GM18499 (cell line): ENCODE measurements at regions not wholly inside any gene's neighbourhood (a gene's known extent, or its start where the extent isn't known, plus 50 kb on each side); places are given as distances from the start of the nearest gene placed in this dataset.
A peak's percentile ranks its signal among the peaks of the same experiment; 100 is the strongest.

ENCODE experiments used
- ATAC-seq: cut with Tn5 transposase; IDR thresholded peaks from one replicate; pipeline ENCODE4 v1.9.1; 2021; ENCODE audit warnings: moderate number of reproducible peaks; ENCODE audit not compliant: insufficient read depth, unreplicated experiment

DNA sequence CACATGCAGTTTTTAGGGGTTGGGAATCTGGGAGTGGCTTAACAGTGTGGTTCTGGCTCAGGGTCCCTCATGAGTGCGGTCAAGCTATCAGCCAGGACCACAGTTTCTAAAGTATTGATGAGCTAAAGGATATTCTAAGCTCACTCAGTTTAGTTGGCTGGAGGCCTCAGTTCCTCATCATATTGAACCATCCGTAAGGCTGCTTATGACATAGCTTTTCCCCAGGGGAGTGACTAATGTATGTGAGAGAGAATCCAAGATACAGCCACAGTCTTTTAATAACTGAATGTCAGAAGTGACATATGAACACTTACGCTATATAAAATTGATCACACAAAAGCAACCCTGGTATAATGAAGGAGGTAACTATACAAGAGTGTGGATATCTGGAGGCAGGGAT lies 245.3 kb downstream of the POLR1F start:
- no peak for ATAC-seq

DNA sequence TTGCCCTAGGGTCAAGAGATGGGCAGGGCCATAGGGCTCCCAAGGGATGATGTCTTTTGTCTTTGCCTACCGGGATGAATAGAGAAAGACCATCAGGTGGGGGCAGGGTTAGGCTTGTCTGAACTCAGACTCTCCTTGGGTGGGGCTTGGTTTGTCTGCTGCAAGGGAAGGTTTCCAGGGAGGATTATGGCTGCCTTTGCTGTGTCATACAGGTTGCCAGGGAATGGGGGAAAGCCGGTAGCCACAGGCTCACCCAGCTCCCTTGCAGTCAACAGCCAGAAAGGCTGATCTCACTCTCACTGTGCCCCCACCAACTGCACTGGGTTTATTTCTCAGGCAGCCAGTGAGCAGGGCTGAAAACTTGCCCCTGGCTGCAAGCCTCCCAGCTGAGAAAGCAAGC lies 253.2 kb downstream of the POLR1F start:
- ATAC-seq, result no peak

DNA sequence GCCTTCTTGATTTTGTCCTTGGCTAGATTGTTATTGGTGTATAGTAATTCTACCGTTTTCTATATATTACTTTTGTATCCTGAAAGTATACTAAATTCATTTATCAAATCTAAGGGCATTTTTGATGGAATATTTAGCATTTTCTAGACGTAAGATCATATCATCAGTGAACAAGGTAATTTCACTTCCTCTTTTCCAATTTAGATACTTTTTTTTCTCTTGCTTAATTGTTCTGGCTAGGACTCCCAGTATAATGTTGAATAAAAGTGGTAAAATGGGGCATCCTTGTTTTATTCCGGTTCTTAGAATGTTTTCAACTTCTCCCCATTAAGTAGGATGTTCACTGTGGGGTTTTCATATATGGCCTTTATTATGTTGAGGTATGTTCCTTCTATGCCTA lies 260.7 kb downstream of the POLR1F start:
- no peak for ATAC-seq

DNA sequence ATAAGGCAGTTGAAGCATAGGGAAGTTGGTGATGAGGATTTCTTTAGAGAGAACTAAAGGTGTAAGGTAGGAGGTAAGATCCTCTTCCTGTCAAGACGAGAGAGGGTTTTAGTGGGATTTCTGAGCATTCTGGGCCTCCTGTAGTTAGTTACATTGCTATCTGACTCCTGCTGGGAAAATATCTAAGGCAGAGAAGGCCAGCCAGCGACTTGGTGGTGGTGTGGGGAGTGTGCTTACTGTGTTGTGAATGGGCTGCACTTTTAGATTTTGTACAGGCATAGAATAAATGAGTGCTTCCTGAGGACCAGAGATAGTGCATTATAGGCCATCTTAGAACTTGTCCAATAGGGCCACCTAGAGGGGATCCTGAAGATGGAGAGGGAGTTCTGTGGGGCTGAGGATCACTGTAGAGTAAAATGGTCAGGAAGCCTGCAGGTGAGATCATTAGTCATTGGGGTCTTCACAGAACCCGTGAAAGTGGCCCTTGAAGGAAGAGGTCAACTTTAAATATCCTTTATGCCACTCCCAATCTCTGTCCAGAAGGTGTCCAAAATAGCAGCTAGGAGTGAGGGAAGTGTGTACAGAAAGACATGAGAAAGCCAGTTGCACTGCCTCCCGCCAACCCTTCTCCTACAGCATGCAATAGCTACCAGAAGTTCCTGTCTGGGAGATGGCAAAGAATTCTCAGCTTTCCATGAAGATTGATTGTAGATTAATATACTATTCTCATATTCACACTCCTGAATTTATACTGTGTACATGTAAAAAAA lies 266.6 kb downstream of the POLR1F start:
- no peak for ATAC-seq

DNA sequence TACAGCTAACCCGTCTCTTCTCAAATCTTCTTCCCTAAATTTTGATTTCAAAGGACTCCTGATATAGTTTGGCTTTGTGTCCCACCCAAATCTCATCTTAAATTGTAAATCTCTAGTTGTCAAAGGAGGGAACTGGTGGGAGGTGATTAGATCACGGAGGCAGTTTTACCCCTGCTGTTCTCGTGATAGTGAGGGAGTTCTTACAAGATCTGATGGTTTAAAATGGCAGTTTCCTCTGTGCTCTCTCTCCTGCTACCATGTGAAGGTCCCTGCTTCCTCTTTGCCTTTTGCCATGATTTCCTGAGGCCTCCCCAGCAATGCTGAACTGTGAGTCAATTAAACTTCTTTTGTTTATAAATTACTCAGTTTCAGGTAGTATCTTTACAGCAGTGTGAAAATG lies 269.3 kb downstream of the POLR1F start:
- no peak for ATAC-seq

DNA sequence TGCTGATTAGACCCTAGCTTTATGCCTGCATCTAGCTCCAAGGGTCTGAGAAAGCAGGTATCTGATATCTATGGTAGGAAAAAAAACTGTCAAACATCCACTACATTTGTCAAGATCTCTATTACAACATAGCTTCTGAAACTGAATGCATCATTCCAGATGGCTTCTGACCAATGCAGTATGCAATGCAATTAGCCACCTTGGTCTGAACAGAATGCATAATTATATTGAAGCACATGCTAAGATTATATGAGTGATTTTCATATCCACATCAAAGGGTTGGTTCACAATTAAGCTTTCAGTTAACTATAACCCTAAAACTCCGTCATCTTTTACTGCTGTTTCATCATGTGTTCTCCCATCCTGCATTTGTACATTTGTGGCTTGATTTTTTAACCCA lies 271.4 kb downstream of the POLR1F start:
- no peak for ATAC-seq

DNA sequence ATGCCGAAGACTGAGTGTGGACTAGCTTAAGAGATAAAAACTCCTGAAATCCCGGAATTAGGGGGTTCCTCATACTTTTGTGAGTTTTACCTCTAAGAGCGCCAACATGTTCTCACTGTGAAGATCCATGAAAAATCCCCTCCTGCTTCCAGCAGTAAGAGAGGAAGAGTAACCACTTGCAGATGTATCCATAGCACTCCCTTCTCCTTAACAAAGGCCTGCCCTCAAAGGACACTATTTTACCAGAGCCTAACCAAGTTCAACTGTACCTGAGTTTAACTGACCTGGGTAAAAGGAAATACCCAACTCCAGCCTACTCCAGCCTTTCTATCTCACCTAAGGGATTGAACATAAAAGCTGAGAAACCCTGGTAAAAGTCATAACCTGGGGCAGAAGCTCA lies 280.9 kb downstream of the POLR1F start:
- no peak for ATAC-seq

DNA sequence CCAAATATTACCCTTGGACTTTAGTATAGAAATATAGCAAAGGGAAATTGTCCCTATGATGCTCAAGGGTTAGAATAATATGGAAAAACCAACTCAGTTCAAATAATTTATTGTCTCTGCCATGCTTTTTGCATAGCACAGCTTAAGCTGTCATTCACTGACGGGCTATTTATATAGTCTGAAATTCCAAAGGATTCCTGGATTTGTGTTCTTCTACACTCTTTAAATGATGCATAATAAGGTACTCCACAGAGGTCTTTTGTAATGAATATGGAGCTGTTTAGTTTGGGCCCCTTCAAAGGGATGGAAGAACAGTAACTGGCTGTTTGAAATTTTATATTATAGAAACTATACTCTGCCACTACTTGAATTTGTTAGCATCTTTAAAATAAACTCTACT lies 276.6 kb upstream of the FERD3L start:
- no peak for ATAC-seq

DNA sequence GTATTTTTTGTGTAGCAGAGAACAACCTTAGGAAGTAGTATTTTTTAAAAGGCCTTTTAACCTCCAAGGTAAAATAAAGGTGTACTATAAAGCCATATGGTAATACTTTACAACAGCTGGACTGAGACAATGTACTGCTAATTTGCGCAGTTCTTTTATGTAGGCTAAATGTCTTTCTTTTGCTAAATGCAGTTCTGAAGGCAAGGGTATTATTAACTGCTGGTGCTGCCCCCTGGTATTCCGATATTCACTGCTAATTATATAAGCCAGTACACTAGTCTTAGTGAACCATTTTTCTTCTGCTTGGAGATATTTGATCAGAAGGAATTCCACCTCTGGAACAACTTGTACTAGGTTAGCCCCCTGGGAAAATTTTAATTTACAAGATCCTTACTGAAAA lies 272.0 kb upstream of the FERD3L start:
- no peak for ATAC-seq

DNA sequence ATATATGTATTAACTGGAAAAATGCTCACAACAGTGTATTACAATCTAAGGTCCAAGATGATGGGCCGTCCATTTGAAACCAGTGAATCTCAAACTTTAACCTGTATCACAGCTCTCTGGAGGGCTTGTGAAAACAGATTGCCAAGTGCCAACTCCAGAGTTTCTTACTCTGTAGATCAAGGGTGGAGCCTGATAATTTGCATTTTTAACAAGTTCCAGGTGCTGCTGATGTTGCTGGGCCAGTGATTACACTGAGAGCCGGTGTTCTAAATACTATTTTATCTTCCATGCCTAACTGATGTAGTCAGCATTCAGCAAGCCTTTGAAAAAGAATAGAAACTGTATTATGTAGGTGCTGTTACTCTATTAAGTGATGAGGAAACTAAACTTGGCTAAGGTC lies 269.9 kb upstream of the FERD3L start:
- ATAC-seq, result no peak

DNA sequence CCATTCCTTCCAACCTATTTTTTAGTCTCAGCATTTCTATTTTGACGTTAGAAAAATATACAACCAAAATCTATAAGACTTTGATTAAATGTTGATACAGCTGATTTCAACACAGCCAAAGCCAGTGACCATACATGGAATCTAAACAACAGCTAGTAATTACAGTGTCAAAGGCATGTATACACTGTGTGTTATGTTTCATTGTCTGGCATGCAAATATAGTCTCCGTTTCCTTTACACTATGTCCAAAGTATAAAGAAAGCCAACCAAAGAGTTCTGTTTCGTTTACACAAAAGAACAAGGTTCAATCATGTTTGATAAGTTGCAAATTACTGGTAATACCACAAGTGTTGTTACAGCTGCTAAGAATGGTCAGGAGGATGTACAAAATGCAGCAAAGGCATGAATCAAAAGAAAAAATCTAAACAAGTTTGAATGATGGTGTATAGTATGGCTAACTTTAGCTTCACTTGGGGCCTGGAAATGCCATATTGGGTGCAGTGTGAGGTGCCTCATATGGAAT lies 268.3 kb upstream of the FERD3L start:
- no peak for ATAC-seq

DNA sequence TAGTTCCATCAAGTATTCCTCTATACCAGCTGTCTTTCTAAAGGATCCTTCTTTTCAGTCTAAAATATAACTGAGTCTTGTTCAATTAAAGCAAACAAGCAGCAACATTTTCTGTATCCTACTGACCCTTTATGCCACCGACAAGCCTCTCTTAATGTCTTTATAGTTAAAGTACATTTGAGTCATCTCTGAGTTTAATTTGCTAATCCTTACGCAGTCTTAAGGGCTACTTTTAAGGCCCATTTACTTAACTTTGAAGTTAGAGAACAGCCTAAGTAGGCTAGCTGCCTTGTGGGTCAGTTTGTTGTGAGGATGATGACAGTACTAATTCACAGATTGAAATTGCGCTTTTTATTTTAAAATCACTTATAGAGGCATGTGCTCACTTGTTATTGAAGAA lies 265.5 kb upstream of the FERD3L start:
- ATAC-seq, result no peak

DNA sequence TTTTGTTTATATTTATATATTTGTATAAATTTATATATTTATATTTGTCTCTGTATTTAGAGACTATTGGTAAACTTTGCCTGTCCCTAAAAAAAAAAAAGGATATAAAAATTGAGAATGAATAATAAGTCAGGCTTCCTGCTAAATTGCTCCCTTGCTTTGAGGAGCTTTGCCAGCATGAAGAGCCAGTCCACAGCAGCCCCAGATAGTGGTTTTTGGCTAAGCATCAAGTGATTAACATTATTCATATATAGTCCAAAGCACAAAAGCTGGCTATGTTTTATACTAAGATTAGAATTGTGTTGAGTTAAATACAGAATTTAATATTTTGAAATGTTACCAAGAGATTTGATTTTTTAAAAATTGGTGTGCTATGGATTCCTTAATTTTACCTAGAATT lies 264.9 kb upstream of the FERD3L start:
- ATAC-seq, result no peak

DNA sequence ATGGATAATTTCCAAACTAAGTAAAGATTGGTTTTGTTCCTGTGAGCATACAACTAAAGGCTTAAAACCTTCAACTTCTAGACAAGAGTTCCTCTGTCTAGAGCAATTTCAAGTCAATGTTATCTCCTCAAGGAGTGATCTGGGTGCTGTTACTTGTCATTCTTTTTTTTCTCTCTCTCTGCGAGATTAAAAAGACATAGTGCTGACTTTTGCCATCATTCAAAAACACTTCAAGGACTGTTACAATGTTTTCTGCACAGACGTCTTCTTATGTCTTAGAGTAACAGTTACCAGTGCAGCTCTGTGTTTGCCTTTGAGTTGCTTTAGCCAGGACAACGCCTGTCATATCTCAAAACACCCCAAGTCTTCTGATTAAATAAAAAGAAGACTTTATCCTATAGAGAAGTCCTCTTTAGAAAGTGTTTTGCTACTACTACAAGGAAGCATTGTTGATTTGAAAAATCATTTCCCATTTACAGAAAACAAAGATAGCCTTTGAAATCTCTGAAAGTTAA lies 263.5 kb upstream of the FERD3L start:
- no peak for ATAC-seq

DNA sequence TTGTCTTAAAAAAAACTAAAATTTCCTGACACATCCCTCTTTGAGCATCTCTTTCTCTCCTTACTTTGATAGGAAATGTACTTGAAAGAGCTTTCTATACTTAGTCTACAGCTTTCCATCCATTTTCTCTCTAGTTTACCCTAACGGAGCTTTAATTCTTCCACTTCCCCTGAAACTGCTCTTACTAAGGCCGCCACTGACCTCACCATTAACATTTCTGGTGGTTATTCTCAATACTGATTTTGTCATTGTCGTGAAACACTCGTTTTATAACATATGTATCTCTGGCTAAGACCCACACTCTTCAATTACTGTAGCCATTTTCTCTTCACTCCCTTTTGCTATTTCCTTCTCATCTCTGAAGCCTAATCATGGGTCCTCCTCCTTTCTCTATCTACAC lies 262.0 kb upstream of the FERD3L start:
- no peak for ATAC-seq

DNA sequence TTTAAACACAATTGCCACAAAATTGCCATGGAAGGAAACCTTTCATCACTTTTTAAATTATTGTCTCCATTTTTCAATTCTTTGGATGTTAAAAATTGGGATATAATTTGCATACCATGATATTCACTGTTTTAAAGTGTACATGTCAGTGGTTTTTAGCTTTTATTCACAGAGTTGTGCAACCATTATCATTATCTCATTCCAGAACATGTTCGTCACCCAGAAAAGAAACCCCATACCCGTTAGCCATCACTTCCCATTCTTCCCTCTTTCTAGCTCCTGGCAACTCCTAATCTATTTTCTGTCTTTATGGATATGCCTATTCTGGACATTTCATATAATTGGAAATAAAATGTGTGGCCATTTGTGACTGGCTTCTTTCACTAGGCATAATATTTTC lies 260.3 kb upstream of the FERD3L start:
- ATAC-seq, result no peak

DNA sequence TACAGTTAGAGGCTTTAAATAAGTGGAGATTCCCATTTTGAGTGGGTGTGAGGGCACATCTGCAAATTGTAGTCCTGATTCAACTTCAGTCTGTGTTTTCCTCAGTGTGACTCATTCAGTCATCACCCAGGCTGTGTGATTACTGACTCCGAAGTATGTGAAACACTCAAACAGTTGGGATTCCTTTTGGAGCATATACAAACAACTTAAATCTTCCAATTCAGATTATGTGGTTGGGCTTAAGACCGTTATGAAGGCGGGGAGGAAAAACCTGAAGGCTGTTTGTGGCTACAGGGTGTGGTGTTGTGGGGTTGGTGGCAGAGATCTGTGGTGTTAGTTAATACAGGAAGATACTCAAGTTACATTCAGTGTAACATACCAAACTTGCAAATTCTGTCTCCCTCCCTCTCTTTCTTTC lies 259.7 kb upstream of the FERD3L start:
- no peak for ATAC-seq

DNA sequence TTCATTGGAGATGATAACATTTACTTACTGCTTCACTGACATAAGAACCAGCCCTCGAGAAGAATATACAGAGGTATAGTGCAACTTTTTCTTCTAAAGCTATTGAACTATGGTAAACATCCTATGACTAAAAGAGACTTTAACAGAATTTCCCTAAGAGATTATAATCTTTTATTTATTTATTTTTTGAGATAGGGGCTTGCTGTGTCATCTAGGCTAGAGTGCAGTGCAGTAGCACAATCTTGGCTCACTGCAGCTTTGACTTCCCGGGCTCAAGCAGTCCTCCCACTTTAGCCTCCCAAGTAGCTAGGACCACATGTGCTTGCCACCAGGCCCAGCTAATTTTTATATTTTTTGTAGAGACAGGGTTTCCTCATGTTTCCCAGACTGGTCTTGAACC lies 258.5 kb upstream of the FERD3L start:
- no peak for ATAC-seq

DNA sequence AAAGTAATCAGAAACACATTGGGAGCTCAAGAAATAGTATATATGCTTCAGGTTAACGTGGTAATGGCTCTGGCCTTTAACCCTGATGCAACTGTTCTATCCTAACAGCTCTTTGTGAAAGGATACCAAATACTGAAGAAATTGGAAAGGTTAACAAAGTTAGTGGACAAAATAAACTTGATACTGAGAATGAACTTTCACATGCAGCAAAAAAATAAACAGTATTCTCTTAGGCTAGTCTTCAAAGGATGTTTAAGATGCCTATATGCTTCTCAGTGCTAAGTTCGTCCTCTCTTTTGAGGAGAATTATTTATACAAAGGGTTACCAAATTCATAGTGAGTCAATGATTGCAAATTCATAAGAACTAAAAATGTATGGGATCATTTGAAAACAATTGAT lies 256.2 kb upstream of the FERD3L start:
- ATAC-seq, result no peak

DNA sequence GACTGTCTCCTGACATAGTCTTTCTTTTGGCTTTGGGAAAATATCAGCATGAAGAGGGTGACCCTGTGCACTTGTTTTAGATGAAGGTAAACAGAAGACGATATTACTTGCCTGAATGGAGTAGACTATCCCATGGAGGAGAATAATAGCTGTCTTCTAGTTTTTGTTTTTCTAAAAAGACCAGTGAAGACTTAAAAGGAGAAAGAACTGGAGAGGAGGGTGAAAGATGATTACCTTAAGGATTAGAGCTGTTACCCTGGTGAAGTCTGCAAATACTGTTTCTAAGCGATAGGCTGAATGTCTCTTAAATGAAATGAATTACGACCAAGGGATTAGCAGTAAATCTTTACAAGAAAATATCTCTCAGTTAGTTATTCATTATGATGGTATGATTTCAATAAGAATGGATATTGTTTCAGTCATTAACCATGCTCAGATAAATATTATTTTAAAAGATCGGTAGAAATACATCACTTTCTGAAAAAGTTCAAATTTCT lies 255.6 kb upstream of the FERD3L start:
- no peak for ATAC-seq

DNA sequence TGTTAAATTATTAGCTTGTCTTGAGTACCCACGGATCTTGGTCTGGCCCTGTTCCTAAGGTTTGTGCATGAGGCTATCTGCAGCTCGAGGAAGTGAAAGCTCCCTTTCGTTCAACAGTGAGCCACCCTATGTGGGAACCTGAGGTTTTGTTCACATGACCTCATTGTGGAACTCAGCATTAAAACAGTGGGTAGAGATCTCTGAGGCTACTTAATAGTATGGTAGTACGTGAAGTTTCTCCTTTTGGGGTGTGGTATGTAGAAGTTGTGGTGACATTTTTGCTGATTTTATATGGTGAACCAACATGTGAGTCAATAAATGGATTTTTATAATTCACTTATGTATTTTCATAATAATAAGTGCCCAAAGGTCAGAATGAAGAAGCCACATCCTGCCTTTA lies 252.7 kb upstream of the FERD3L start:
- ATAC-seq, result peak; percentile 95

DNA sequence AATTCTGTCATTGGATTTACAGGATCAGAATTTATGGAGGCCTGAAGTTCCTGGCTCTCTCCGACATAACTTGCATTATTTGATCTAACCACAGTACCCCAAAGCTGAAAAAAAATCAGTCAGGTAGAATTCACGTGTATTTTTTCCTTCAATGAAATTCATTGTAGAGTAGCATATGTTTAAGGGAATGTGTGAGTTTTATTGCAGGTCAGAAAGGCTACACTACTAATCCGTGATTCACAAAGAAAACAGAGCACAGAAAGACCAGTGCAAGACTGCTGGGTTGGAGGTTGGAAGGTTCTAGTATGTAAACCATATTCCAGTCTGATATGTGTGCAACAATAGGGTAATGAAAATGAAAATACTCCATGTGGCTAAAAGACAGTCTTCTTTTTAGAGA lies 247.0 kb upstream of the FERD3L start:
- no peak for ATAC-seq
